ENCODE measurements at regions not wholly inside any gene's neighbourhood (a gene's known extent, or its start where the extent isn't known, plus 50 kb on each side); places are given as distances from the start of the nearest gene placed in this dataset.

DNA sequence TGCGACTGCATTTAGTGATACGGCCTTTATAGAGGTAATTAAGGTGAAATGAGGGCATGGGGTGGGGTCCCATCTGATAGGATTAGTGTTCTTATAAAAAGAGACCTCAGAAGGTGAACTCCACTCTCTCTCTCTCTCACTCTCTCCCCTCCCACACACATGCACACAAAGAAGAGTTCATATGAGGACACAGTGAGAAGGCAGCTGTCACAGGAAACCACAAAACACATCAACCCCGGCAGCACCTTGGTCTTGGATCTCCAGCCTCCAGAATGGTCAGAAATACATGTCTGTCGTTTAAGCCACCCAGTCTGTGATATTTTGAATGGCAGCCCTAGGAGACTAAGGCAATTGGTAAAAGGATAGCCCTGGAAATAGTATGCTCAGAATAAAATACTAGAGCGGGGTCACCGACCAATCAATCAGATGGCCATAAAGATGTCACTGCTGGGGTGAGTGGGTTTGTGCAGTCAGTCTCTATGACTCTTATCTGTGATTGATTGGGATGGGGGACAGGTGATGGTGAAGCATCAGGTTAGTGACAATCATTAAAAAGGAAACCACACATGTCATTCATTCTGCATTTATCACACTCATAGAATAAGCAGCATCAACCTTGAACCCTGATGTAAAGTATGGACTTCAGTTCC is 118.9 kb upstream of the POU3F3 start:
- WGBS, 2 experiments (ENCODE audit: insufficient coverage in 2 of 2), result 77 to 89% methylated on average over 3 of the region's 6 CpGs
- no peak overlapping the region for H3K27ac ChIP-seq (ENCODE audit: low read depth, low read length, severe bottlenecking)
- no peaks in the 10 kb centered on the region for H3K4me1 ChIP-seq (ENCODE audit: control insufficient read depth, insufficient read depth, low read length, poor library complexity, severe bottlenecking)
- H3K36me3 ChIP-seq (ENCODE audit: control insufficient read depth, insufficient read depth, low read length), result no peaks in the 10 kb centered on the region
- no peaks in the 10 kb centered on the region for H3K9me3 ChIP-seq (ENCODE audit: control insufficient read depth, low read length)
- no peak overlapping the region for H3K4me3 ChIP-seq (ENCODE audit: extremely low read depth, insufficient read depth, low read length, poor library complexity, severe bottlenecking)

DNA sequence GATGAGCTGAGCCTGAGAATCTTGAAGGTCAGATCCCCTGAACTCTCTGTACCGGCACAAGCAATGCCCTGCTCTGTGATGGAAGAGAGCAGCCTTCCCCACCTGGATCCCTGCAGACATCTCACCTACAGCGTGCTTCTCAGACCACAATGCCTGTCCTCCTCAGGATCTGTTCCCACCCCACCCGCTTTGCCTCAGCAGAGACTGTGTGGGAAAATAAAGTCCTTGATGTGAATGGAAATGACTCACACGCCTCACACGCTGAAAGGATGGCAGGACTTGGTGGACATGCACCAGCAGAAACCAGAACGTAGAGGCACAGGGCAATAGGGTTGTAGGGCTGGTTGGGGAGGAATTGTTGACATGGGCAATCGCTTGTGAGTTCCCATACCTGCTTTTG is 117.9 kb upstream of the POU3F3 start:
- Histone ChIP-seq H3K36me3 (ENCODE audit: control insufficient read depth, insufficient read depth, low read length) (no peaks in the 10 kb centered on the region), H3K4me3 (ENCODE audit: extremely low read depth, insufficient read depth, low read length, poor library complexity, severe bottlenecking) (no peak overlapping the region), H3K9me3 (ENCODE audit: control insufficient read depth, low read length) (no peaks in the 10 kb centered on the region), H3K4me1 (ENCODE audit: control insufficient read depth, insufficient read depth, low read length, poor library complexity, severe bottlenecking) (no peaks in the 10 kb centered on the region), H3K27ac (ENCODE audit: low read depth, low read length, severe bottlenecking) (no peak overlapping the region)
- WGBS, 2 experiments (ENCODE audit: insufficient coverage in 2 of 2), result 92 to 97% methylated on average over 2 to 5 of the region's 7 CpGs

DNA sequence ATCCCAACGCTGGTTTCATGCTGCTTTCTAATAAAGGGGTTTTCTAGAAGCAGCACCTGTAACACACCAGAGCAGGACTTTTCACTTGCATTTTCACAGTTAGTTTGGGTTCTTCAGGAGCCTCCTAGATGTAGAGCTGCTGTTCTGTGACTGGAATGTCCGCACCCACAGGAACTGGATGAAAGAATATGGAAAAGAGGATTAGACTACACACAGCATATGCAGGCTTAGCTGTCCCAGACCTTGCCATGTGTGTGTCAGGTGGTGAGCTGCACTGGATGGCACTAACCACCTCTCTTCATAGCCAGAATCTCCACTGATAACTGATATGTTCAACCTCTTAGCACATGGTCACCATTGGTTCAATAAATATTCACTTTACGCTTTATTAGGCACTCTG is 112.1 kb upstream of the POU3F3 start:
- H3K4me3 ChIP-seq (ENCODE audit: extremely low read depth, insufficient read depth, low read length, poor library complexity, severe bottlenecking), result no peak overlapping the region
- no peak overlapping the region for H3K27ac ChIP-seq (ENCODE audit: low read depth, low read length, severe bottlenecking)
- no peaks in the 10 kb centered on the region for H3K36me3 ChIP-seq (ENCODE audit: control insufficient read depth, insufficient read depth, low read length)
- WGBS, 2 experiments (ENCODE audit: insufficient coverage in 2 of 2), result 83% methylated on average over 2 of the region's 3 CpGs; no CpG with 5 or more reads in 1 of the 2 experiments
- no peaks in the 10 kb centered on the region for H3K9me3 ChIP-seq (ENCODE audit: control insufficient read depth, low read length)
- H3K4me1 ChIP-seq (ENCODE audit: control insufficient read depth, insufficient read depth, low read length, poor library complexity, severe bottlenecking), result no peaks in the 10 kb centered on the region

DNA sequence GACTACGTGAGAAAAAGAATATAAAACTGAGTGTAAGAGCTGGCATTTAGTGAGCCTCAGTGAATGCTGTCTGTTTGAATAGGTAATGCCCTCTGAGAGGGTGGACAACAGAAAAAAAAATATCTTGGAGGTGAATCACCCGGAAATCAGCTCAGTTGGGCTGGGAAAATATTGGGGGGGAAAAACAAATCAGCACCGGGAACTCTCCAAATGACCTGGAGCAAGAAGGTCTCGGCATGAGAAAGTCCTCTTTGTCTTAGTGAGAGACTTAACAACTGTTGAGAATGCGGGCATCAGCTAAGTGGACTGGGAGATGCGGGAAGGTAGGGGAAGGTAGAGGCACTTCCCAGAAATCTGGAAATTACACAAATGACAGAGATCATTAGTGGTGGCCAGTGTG is 109.4 kb upstream of the POU3F3 start:
- Histone ChIP-seq H3K9me3 (ENCODE audit: control insufficient read depth, low read length) (no peaks in the 10 kb centered on the region), H3K4me1 (ENCODE audit: control insufficient read depth, insufficient read depth, low read length, poor library complexity, severe bottlenecking) (no peaks in the 10 kb centered on the region), H3K4me3 (ENCODE audit: extremely low read depth, insufficient read depth, low read length, poor library complexity, severe bottlenecking) (no peak overlapping the region), H3K36me3 (ENCODE audit: control insufficient read depth, insufficient read depth, low read length) (no peaks in the 10 kb centered on the region), H3K27ac (ENCODE audit: low read depth, low read length, severe bottlenecking) (no peak overlapping the region)
- WGBS, 2 experiments (ENCODE audit: insufficient coverage in 2 of 2), result 76 to 83% methylated on average over 6 of the region's 6 CpGs

DNA sequence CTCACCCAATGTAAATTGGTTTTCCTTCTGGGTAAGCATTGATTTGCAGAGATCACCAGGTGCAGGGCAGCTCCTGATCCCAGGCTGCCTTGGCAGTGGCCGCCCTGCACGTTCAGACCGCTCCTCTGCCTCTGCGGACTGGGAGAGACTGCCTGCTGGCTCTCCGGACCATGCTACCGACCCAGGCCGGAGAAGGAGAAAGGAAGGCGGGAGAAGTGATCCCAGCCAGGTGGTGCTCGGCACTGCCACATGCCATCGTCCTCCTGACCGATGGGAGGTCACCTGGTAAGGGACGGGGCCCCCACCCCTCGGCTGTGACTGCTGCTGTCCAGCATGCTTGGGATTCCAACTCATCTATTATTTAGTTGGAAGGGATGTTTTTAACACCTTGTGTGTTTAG is 108.1 kb upstream of the POU3F3 start:
- H3K36me3 ChIP-seq (ENCODE audit: control insufficient read depth, insufficient read depth, low read length), result no peaks in the 10 kb centered on the region
- H3K27ac ChIP-seq (ENCODE audit: low read depth, low read length, severe bottlenecking), result no peak overlapping the region
- 82 to 89% methylated on average over 10 of the region's 13 CpGs for WGBS, 2 experiments (ENCODE audit: insufficient coverage in 2 of 2)
- H3K4me1 ChIP-seq (ENCODE audit: control insufficient read depth, insufficient read depth, low read length, poor library complexity, severe bottlenecking), result no peaks in the 10 kb centered on the region
- H3K4me3 ChIP-seq (ENCODE audit: extremely low read depth, insufficient read depth, low read length, poor library complexity, severe bottlenecking), result no peak overlapping the region
- no peaks in the 10 kb centered on the region for H3K9me3 ChIP-seq (ENCODE audit: control insufficient read depth, low read length)

DNA sequence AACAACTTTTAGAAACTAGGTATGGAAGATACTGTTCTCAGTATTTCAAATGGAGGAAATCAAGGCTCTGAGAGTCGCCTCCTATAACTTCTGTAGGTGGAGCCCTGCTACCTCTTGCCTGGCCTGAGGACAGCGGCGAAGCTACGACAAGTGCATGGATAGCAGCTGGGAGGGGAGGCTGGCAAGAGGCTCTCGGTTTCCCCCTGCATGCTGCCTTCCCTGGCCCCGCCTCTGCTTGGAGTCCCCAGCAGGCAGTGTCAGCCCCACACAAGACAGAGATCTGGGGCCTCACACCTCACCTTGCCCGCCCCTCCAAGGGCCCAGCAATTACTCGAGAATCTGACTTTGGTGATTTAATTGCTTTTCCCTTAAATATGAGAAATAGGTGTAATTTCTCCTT is 107.6 kb upstream of the POU3F3 start:
- Histone ChIP-seq H3K9me3 (ENCODE audit: control insufficient read depth, low read length) (no peaks in the 10 kb centered on the region), H3K4me1 (ENCODE audit: control insufficient read depth, insufficient read depth, low read length, poor library complexity, severe bottlenecking) (no peaks in the 10 kb centered on the region), H3K36me3 (ENCODE audit: control insufficient read depth, insufficient read depth, low read length) (no peaks in the 10 kb centered on the region), H3K4me3 (ENCODE audit: extremely low read depth, insufficient read depth, low read length, poor library complexity, severe bottlenecking) (no peak overlapping the region), H3K27ac (ENCODE audit: low read depth, low read length, severe bottlenecking) (no peak overlapping the region)
- 73 to 83% methylated on average over 3 to 7 of the region's 8 CpGs for WGBS, 2 experiments (ENCODE audit: insufficient coverage in 2 of 2)

DNA sequence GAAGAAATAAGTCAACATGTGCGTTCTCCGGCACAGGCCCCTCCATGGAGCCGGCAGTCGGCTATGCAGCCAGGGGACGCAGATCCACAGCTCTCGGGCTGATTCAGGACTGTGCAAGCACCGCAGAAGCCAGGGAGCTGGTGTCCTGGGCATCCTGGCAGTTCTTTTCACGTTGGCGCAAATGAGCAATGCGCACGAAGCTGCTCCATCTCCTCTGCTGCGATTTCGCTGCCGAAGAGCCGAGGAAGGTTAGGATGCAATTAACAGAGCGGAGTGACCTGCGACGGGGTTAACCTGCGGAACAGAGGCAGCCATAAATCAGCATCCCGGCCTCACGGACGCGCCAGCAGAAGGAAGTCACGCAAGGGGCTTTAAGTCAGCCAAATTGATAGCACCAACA is 107.1 kb upstream of the POU3F3 start:
- 89 to 91% methylated on average over 24 of the region's 24 CpGs for WGBS, 2 experiments (ENCODE audit: insufficient coverage in 2 of 2)
- H3K9me3 ChIP-seq (ENCODE audit: control insufficient read depth, low read length), result no peaks in the 10 kb centered on the region
- no peaks in the 10 kb centered on the region for H3K4me1 ChIP-seq (ENCODE audit: control insufficient read depth, insufficient read depth, low read length, poor library complexity, severe bottlenecking)
- no peak overlapping the region for H3K4me3 ChIP-seq (ENCODE audit: extremely low read depth, insufficient read depth, low read length, poor library complexity, severe bottlenecking)
- no peak overlapping the region for H3K27ac ChIP-seq (ENCODE audit: low read depth, low read length, severe bottlenecking)
- H3K36me3 ChIP-seq (ENCODE audit: control insufficient read depth, insufficient read depth, low read length), result no peaks in the 10 kb centered on the region

DNA sequence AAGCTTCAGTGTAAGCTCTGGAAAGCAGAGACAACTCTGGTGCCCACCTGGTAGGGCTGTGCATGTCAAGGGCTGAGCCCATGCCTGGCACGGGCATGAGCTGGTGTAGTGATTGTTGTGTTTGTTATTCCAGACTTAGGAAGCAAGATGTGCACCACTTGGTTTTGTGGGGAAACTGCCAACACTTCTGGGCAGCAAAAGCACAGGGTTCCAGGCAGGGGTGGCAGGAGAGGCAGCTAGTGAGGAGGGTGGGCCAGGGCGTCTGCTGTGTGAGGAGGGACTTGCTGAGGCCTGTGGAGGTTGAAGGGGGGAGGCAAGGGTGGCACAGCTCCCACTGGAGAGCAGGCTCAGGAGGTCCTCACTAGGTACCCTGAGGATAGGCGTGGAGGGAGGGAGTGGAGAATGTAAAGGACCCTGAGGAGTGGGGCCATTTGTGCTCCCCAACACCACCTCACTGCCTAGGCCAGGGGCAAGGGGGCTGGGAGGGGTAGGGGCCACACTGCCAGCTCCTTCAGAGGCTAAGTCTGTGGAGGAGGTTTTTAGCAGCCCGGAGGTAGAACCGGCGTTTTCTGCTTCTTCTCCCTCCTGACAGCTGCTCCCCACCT is 104.0 kb upstream of the POU3F3 start:
- Histone ChIP-seq H3K4me3 (ENCODE audit: extremely low read depth, insufficient read depth, low read length, poor library complexity, severe bottlenecking) (no peak overlapping the region), H3K4me1 (ENCODE audit: control insufficient read depth, insufficient read depth, low read length, poor library complexity, severe bottlenecking) (no peaks in the 10 kb centered on the region), H3K36me3 (ENCODE audit: control insufficient read depth, insufficient read depth, low read length) (no peaks in the 10 kb centered on the region), H3K9me3 (ENCODE audit: control insufficient read depth, low read length) (no peaks in the 10 kb centered on the region), H3K27ac (ENCODE audit: low read depth, low read length, severe bottlenecking) (no peak overlapping the region)
- 88 to 91% methylated on average over 2 to 4 of the region's 6 CpGs for WGBS, 2 experiments (ENCODE audit: insufficient coverage in 2 of 2)

DNA sequence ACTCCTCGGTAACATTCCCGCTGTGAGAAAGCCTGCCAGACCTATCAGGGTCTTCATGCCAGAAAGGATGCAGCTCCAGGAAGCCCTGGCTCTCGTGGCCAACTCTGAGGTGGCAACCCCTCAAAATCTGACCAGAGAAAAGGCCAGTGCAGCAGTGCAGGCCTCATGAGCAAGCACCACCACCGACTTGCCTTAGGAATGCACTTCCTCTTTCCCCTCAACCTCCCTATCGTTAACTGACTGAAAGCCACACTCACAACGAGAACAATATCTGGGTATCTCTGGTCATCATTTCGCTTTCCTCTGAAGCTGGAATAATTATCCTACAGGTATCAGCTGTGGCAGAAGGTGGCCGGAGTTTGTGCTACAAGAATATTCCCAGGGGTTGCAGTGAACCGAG is 101.4 kb upstream of the POU3F3 start:
- Histone ChIP-seq H3K9me3 (ENCODE audit: control insufficient read depth, low read length) (peaks cover 6% of the 10 kb centered on the region), H3K4me3 (ENCODE audit: extremely low read depth, insufficient read depth, low read length, poor library complexity, severe bottlenecking) (no peak overlapping the region)
- WGBS, 2 experiments (ENCODE audit: insufficient coverage in 2 of 2), result 69 to 73% methylated on average over 6 to 7 of the region's 9 CpGs

DNA sequence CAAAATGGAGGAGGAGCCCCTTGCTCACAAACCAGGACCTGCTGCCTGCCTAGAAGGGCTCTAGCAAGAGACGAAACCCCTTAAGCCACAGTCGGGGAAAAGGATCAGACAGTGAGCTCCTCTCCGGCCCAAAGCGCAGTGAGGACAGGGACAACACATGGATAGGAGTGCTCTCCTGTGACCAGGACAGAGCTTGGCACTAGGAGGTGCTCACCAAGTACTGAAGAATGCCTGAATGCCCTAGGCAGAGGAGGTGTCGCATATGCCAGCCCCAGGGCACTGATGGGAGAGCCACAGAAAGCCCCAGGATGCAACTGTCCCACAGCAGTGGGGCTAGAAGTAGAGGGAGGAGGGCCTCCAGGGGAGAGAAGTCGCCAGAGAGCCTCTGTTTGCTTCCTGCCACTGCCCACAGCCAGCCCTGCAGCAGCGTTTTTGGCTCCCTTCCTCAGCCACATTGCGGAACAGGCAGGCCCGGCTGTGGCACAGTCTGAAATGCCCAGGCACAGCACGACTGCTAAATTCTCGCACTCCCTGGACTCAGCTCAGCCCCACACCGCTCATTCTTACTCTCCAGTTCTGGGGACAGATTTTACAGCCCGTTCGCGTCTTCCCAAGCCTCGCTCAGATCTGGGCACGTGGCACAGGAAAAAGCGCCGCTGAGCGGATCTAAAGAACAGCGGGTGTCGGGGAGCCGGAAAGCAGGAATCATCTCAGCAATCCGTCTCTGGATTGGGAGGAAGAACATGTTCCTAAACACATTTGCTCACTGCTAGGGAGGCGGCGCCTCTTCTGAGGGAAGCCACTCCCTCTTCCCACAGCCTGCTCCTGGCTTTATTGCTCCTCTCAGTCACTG is 98.7 kb upstream of the POU3F3 start:
- Histone ChIP-seq H3K27ac (ENCODE audit: low read depth, low read length, severe bottlenecking) (no peak overlapping the region), H3K4me1 (ENCODE audit: control insufficient read depth, insufficient read depth, low read length, poor library complexity, severe bottlenecking) (peaks cover 10% of the 10 kb centered on the region), H3K36me3 (ENCODE audit: control insufficient read depth, insufficient read depth, low read length) (no peaks in the 10 kb centered on the region), H3K9me3 (ENCODE audit: control insufficient read depth, low read length) (peaks cover 6% of the 10 kb centered on the region), H3K4me3 (ENCODE audit: extremely low read depth, insufficient read depth, low read length, poor library complexity, severe bottlenecking) (no peak overlapping the region)
- WGBS, 2 experiments (ENCODE audit: insufficient coverage in 2 of 2), result 87 to 93% methylated on average over 24 to 26 of the region's 26 CpGs

More for the DNA sequence above, 101.4 kb upstream of the POU3F3 start:
- H3K36me3 ChIP-seq (ENCODE audit: control insufficient read depth, insufficient read depth, low read length), result no peaks in the 10 kb centered on the region
- peaks cover 1% of the 10 kb centered on the region for H3K4me1 ChIP-seq (ENCODE audit: control insufficient read depth, insufficient read depth, low read length, poor library complexity, severe bottlenecking)
- H3K27ac ChIP-seq (ENCODE audit: low read depth, low read length, severe bottlenecking), result no peak overlapping the region

DNA sequence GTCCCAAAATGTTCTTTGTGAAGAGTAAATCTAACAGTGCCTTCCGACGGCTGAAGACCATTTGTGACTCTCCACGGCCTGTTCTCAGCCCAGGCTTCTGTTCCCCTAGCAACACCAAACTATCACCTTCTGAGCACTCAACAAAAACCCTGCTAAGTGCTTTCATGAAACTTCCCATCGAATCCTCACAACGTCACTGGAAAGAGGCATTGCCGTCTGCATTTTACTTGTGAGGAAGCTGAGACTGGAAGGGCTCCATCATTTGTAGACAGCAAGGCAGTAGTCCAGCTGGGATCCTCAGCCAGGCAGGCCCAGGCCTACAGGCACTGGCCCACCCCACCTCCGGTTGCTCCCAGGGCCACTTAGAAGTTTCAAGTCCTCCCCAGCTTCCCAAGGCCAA is 97.8 kb upstream of the POU3F3 start:
- Histone ChIP-seq H3K36me3 (ENCODE audit: control insufficient read depth, insufficient read depth, low read length) (no peaks in the 10 kb centered on the region), H3K9me3 (ENCODE audit: control insufficient read depth, low read length) (peaks cover 6% of the 10 kb centered on the region), H3K4me3 (ENCODE audit: extremely low read depth, insufficient read depth, low read length, poor library complexity, severe bottlenecking) (no peak overlapping the region), H3K27ac (ENCODE audit: low read depth, low read length, severe bottlenecking) (no peak overlapping the region), H3K4me1 (ENCODE audit: control insufficient read depth, insufficient read depth, low read length, poor library complexity, severe bottlenecking) (peaks cover 10% of the 10 kb centered on the region)
- 95 to 100% methylated on average over 6 to 7 of the region's 7 CpGs for WGBS, 2 experiments (ENCODE audit: insufficient coverage in 2 of 2)
